CD4-positive, alpha-beta T cell treated with Interleukin-21 for 1 hour (primary cell): ENCODE measurements at regions not wholly inside any gene's neighbourhood (a gene's known extent, or its start where the extent isn't known, plus 50 kb on each side); places are given as distances from the start of the nearest gene placed in this dataset.
"Not testable (repeated sequence)": the region's sequence is repeated elsewhere in the genome, so short reads cannot be mapped to it uniquely, and the experiment has no call there.

Experiments used
- DNase-seq: peaks from one replicate; pipeline ENCODE4 v3.0.0-alpha.2; 2020

DNA sequence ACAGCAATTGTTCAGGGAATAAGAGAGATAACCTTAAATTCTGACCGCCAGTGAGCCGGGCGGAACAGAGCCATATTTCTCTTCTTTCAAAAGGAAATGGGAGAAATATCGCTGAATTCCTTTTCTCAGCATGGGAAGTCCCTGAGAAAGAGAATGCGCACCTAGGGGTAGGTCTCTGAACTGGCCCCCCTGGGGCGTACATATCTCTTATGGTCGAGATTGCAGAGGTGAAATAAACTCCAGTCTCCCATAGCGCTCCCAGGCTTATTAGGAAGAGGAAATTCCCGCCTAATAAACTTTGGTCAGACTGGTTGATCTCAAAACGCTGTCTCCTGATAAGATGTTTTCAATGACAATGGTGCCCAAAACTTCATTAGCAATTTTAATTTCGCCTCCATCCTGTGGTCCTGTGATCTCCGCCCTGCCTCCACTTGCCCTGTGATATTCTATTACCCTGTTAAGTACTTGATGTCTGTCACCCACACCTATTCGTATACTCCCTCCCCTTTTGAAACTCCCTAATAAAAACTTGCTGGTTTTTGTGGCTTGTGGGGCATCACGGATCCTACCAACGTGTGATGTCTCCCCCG, 195.8 kb upstream of the HMCN1 start:
- not testable (repeated sequence) for DNase-seq

DNA sequence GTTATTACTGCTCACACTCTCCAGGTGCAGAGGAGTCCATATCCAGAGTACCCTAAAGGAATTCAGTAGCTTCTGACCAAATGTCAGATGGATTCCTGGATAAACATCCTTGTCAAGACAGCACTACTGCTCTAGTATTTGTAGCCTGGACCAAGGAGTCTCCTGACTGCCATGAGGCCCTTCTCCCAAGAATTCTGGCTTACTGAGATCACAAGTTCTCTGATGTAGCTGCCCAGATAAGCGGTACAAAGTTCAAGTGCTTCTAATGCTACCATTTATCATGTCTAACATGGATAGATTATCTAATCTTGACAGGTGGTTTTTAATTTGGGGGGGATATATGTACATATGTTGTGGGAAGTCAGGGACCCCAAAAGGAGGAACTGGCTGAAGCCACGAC, 196.6 kb upstream of the HMCN1 start:
- DNase-seq = no peak

DNA sequence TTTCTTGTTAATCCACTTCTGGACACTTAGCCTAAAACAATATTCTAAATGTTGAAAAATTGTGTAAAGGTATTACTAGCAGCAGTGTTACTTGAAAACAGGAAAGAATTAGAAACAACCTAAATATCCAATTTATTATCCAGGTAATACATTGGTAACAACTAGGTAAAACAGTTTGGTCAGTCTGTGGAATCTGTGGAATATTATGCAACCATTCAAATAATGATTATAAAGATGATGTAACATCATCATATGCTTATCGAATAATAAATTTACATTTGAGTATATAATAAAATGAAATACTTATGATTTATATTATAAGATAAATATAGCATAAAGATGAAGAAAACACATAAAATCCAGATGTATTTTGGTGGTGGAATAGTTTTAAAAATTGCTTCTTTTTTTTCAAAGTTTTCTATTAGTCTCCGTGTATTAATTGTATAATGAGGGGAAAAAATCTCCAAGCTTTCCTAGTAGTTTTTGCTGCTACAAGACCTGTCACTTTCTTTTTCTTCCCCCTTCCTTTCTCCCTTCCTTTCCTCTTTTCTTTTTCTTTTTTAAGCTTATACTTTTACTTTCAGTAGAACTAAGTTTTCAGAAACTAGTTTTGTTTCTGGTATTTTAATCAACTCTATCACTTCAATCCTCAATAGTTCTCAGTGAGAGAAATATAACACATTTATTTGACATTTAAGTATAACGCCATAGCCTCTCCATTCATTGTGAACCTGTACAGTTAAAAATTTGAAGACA, 197.8 kb upstream of the HMCN1 start:
- DNase-seq = no peak

DNA sequence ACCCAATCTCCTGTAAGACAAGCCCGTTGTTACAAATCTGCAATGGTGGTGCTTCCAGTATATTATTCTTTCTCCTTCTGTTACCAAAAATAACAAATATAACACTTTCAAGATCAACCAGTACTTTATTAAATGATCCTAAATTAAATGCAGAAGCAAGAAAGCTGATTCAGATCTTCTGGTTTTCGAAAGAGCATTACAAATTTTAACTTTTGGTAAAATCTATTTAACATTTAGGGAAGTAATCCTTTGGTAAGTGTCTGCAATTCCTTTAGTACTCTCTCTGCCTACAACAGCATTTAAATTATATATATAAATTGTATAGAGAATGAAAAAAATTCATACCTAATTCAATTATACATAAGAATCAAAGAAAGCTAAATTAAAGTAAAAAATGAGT, 198.6 kb upstream of the HMCN1 start:
- no peak for DNase-seq

DNA sequence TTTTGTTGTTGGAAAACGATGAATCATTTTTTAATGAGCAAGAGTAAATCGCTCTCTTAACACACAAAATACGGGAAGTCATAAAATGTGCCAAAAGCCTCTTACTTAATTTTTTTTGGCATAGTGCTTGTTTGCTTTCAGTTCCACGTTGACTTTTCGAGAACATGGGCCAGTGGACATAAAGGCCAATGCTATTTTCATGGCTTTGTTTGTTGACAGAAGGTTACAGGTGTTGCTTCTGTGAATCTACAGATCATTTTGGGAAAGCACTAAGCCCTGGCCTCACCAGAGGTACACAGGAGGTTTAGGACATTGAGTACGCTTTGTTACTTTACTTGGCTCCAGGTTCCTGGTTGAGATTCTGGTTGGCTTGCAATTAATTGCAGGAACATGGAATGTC, 199.4 kb upstream of the HMCN1 start:
- DNase-seq = no peak

DNA sequence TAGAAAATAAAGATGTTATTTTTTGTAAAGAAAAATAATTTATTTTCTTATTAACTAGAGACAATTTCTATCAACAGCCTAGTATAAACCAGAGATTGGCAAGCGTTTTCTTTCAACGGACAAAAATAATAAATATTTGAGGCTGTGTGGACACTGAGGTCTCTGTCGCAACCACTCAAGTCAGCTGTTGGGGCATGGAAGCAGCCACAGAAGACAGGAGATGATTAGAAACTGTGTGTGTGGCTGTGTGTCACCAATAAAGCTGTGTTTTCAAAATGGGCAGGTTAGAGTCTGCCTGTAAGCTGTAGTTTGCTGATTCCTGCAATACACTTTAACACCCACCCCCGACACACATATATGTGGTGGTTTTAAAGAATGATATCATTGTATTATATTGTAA, 200.6 kb upstream of the HMCN1 start:
- DNase-seq = no peak

DNA sequence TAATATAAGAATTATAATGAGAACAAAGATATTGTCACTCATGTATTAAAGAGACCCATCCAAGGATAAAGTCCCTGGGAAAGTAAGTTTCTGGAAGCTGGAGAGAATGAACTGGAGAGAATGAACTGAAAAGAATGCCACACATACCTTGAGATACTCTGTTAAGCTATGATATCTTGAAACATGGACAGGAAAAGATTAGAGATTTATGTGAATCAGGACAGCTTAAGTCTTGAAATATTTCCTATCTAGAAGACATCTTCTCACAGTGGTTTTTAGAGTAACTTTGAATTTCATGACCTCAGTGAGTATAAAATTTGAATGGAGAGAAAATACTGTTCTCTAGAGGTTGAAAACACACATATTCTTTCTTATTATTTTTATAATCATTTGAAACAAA, 201.3 kb upstream of the HMCN1 start:
- no peak for DNase-seq

DNA sequence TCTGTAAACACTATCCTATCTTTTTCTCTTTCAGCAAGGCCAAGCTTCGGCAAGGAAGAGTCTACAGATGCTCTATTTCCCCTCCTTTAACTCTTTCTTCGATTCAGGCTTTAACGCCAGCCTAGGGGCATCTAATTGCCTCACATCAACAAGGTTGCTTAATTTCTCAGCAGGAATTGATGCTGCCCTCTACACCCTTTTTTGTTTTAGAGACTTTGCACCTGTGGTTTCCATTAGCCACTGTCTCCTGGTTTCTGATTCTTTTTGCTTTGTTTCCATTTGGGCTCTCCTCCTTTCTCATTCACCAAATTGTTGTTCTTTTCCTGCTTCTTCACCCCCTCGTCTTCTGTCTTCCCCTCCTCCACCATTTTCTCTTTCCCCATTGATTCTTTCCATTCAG, 202.4 kb upstream of the HMCN1 start:
- DNase-seq = no peak

DNA sequence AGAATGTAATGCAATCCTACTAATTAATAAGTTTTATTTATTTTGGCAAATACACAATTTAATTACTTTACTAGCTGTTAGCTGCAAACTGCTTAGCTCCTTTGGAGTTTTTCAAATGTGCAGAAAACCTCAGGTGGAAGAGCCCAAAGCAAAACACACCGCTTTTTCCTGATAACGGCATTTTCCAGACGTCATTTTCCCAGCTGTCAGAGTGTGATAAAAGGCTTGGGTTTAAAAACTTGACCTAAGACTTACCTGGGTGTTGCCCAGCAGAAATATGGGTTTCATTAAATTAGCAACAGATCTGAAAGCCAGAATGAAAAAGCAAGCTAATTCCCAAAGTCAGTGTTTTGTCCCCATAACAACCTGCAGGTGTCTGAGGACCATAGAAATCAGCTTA, 204.0 kb upstream of the HMCN1 start:
- DNase-seq = no peak

DNA sequence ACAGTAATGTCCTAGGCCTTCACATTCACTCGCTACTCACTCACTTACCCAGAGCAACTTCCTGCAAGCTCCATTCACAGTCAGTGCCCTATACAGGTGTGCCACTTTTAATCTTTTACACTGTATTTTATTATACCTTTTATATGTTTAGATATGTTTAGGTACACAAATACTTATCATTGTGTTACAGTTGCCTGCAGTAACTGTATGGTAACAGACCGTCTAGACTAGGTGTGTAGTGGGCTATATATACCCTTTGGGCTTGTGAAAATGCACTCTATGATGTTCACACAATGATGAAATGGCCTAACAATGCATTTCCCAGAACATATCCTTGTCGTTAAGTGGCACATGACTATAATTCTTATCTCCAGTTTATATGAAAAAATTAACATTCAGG, 204.5 kb upstream of the HMCN1 start:
- no peak for DNase-seq

DNA sequence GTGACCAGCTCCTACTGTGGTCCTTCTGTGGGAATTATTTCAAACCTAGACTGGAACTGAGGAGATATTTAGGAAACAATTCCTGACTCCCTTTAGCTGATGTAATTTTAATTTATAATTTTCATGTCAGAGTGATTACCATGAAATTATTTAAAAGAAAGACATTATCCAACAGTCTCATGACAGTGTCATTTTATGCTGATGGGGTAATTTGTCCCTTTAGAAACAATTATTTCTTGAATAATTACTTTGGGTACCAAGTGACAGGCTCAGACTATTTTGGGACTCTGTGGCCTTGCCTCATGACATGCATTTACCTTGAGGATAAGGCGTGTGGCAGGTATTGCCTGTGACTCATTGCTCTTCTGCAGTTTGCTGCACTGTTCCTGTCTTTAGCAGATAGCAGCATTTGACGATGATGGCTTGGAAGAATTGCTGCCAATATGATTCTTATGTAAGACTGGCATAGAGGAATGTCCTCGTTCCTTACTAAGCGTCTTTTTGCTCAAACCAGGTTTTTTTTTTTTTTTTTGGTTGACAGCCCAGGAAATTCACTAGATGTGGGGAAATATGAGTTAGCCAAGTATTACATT, 206.0 kb upstream of the HMCN1 start:
- no peak for DNase-seq

DNA sequence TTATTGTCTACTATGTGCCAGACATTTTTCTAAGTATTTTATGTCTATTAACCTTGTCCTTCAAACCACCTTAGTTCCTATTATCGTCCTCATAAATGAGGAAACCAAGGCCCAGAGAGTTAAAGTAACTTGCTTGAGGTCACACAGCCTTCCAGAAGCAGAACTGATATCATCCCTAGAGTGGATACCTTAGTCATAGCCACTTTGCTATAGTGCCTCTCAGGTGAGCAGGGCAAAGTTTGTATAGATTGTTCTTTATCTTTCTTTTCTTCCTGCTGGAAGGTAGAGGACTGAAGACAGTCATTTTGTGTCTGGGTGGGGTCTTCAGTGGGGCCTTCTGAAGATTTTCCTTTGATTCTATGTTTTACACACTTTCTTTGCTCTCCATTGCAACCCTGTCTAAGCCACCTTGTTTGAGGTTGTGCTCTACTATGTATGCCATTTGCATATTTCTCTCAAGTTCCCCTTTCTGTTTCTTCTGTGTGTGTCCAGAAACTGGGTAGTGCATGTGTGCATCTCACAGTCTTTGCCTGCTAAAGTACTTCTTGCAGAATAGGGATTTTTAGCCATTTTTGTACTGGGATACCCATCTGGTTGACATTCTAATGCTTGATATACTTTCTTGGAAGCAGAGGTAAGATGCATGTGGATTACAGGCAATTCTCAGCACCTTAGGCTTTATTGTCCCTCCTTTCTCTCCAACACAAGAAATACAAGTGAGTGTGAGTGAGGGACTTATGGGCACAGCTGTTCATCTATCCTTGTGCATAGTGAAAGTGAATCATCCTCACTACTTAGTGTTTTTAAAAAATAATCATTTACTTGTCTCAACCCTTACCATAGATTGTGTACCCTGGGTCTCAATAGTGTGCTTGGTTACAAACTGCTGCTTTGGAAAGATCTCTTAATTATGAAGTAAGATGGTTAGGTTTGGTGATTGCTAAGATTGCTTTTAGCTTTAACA, 207.6 kb upstream of the HMCN1 start:
- DNase-seq = no peak

DNA sequence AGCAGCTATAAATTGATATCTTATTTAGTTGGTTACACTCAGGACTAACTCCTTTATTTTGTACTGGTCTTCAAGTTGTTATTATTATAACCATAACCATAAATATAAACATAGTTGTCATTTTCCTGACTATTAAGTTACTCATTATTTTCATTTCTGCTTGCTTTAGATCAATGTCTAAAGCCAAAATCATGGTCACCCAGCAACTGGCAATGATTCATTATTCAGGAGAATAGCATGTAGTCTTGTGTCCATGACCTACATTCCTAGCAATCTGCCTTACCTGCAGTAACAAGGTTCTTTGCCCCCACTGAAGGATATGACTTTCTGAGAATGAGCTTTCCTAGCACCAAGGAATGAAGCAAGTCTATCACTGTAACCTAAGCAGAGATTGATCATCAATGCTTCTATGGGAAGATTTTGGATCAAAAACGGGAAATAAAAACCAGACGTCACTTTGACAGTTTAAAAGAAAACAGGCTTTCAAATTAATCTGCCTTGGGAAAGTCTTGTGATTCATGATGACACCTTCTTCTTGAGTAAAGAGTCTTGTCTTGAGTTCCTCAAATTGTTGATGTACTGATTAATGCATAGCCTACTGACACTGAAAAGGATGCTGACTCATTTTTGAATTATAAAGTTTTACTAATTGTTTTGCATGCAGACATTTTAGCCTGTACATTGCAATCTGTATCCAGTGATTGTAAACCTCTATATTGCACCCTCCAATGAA, 203.3 kb upstream of the IVNS1ABP start:
- DNase-seq = no peak

DNA sequence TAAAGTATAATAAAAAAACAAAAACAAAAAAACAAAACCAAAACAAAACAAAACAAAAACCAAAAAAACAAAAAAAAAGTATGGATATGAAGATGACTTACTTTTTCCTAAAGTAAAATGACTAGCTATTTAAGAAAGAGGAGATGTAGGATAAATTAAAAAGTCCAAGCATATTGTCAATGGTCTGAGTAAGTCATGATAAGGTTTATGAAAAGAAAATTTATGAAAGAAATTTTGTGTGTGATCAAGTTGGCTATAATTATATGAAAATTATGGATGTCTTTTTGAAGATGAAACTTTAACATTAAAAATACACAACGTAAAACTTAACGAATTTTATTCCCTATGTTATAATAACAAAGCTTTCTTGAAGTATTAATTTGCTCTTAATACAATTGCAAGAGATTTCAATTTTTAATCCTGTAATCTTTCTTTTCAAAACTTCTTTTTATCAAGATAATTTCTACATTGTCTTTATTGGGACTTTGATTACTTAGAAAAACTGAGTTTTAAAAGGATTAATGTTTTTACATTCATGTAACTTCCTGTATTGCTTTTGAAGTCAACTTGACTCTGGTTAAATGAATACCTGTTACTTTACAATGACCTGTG, 200.9 kb upstream of the IVNS1ABP start:
- DNase-seq = no peak

DNA sequence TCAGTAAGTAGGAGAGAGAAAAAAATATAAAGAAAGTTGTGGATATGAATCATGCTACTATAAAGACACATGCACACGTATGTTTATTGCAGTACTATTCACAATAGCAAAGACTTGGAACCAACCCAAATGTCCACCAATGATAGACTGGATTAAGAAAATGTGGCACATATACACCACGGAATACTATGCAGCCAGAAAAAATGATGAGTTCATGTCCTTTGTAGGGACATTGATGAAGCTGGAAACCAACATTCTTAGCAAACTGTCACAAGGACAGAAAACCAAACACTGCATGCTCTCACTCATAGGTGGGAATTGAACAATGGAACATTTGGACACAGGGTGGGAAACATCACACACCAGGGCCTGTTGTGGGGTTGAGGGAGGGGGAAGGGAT, 200.3 kb upstream of the IVNS1ABP start:
- DNase-seq = not testable (repeated sequence)

DNA sequence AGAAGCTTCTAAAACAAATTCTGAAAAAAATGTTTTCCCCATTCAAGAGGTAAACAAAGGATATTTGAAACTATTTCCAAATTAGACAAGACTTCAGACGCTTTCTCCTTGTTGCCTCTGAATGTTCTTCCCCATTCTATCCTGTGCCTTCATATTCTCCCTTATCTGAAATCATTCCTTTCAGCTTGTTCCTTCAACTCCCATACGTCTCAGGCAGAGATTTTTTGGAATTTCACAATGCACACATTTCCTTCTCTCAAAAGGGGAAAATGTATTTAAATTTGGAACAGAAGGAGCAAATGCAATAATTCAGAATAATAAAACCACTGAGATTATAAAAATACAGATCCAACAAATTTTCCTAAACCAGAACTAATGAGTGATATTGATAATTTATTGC, 198.7 kb upstream of the IVNS1ABP start:
- DNase-seq = no peak

DNA sequence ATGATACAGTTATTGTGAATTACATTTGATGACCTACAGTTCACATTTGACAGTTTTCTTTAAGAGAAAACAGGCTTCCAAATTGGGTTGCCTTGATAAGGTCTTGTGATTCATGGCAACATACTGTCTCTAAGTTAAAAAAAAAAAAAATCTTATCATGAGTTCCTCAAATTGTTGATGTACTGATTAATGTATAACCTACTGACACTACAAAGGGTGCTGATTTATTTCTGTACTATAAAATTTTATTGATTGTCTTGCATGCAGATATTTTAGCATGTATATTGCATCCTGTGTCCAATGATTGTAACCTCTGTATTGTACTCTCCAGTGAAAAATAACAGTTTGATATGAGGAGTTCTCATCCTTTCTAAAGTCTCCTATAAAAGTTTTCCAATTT, 197.3 kb upstream of the IVNS1ABP start:
- DNase-seq = no peak

DNA sequence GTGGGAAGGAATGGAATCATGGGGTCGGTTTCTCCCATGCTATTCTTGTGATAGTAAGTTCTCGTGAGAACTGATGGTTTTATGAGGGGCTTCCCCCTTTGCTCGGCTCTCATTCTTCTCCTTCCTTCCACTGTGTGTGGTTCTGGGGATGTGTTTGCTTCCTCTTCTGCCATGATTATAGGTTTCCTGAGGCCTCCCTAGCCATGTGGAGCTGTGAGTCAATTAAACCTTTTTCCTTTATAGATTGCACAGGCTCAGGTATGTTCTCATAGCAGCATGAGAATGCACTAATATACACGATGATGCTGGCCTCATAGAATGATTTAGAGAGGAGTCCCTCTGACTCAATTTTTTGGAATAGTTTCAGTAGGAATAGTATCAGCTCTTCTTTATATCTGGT, 195.4 kb upstream of the IVNS1ABP start:
- DNase-seq = no peak

DNA sequence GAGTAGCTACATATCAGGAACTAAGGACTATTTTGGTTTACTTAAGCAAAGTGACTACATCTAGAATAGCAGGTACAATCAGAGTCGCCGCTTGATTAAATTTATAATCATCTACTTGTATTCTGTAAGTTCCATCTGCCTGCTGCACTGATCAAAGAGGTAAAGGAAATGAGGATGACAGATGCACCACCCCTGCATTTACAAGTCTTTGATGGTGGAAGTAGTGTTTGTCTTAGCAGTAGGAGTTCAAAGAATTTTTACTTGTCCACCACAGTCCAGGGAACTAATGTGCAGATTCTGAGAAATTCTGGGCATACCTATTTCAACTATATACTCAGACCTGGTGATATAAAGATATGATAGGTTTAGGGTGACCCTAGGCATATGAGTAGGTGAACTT, 184.1 kb upstream of the IVNS1ABP start:
- no peak for DNase-seq

DNA sequence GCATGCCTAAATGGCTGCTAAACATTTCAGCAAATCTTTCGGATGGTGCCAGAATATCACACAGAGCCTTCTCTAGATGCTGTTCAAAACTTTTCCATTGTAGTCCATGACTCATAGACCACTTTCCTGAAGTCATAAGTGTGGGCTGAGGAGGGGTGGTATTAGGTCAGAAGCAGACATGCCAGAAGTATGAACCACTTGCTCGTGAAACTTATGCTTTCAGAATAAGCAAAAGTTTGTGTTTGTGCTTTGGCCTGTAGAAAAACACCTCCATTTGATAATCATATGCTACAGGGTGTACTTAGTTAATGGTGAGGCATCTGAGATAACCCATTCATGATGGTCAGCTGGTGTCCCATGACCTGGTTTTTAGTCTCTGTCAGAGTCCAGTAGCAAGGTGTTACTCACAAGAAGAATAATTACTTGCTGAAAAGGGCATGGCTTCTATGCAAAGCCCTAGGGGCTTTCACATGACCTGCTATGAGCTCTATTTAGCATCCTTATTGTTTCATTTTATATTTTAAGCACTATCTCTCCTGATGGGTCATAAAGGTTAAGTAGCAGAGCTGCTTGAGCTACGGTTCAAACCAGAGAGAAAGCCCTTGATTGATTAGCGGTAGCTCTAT, 183.1 kb upstream of the IVNS1ABP start:
- DNase-seq = no peak

DNA sequence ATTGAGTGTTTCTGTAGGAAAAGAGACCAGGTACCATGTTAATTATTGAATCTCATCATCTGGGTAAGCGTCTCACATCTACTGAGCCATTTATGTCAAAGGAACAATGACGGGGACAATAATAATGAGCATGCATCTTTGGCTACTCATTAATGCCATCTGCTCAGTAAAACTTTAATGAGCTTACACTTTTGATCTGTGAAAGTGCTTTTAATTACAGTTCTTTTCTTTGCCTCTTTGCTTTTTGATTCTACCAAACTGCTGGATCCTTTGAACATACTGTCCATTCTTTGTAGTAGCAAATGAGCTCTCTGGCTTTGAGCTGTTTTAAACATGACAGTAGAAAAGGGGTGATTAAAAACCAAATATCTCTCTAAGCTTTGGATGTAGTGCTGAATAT, 181.2 kb upstream of the IVNS1ABP start:
- no peak for DNase-seq

DNA sequence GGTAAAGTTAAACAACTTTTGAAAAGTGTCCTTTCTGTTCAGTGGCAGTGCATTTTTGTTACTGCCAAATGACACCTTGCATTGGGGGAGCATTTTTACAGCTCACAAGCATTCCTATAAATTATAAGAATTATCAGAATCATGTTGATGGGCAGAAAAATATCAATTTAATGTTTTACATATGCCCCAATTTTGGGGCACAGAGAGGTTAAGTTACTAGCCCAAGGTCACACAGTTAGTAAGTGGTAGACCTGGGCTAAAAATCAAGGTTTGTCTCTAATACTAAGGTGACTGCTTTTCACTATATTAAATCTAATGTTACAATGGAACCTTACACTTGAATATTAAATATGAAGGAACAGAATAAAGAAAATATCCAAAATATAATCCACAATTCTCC, 180.1 kb upstream of the IVNS1ABP start:
- DNase-seq = no peak
